ENCODE measurements at regions not wholly inside any gene's neighbourhood (a gene's known extent, or its start where the extent isn't known, plus 50 kb on each side); places are given as distances from the start of the nearest gene placed in this dataset.

DNA sequence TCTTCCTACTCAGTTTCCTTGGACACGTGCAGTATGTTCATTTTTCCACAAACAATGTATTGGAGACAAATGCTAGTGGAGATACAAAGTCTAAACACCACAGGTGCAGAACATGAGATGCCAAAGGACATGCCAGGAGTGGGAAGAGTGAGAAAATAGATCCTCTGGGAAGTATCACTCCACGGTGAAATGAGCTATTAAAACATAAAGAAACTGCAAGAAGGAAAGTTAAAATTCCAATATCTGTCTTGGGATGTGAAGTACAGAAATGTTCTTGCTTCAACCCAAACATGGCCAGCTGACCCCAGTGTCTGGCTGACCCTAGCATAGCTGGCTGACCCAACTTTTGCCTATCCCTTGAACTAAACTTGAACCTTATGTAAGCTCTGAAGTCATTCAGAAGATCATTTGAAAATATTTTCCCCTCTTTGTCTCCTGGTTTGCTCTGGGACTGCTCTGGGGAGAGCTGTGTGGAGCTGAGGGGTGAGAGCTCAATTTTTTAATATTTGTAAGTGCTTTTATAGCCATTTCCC, 59.5 kb downstream of the FZD1 start:
- no peak for DNase-seq (ENCODE audit: low read depth, low spot score)

DNA sequence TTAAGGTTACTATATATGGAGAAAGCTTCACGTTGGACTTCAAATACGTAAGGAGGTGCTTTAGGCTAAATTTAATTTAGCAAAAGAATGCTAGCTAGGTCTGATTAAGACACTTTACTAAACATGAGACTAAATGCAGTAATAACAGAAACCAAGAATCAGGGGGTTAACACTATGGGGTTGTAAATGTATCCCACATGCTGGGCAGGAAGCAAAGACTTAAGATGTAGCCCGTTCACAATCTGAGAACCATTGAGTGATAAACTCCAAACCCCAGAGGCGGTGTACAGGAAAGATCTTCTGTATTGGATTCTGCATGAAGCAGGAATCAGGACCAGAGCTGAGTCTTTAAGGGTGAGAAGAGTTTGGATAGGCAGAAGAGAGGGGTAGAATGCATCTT, 60.4 kb downstream of the FZD1 start:
- POLR2A ChIA-PET = no interaction called here
- no peak overlapping the region for H3K4me3 ChIP-seq (ENCODE audit: low read depth, low read length)
- DNase-seq (ENCODE audit: low read depth, low spot score) = no peak
- TF ChIP-seq, protein P1, sequence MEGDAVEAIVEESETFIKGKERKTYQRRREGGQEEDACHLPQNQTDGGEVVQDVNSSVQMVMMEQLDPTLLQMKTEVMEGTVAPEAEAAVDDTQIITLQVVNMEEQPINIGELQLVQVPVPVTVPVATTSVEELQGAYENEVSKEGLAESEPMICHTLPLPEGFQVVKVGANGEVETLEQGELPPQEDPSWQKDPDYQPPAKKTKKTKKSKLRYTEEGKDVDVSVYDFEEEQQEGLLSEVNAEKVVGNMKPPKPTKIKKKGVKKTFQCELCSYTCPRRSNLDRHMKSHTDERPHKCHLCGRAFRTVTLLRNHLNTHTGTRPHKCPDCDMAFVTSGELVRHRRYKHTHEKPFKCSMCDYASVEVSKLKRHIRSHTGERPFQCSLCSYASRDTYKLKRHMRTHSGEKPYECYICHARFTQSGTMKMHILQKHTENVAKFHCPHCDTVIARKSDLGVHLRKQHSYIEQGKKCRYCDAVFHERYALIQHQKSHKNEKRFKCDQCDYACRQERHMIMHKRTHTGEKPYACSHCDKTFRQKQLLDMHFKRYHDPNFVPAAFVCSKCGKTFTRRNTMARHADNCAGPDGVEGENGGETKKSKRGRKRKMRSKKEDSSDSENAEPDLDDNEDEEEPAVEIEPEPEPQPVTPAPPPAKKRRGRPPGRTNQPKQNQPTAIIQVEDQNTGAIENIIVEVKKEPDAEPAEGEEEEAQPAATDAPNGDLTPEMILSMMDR (IDR thresholded peaks at IDR 0.05; ENCODE audit: insufficient read depth, low read length, missing control alignments) = no peak
- CTCF ChIA-PET = interaction anchor here (1.0 kb wide), 1 partner anchor 12 kb away, joined by 3 read pairs; no protein-coding TSS in a partner anchor

More for the DNA sequence above, 59.5 kb downstream of the FZD1 start:
- TF ChIP-seq, protein P1 (IDR thresholded peaks at IDR 0.05; ENCODE audit: insufficient read depth, low read length, missing control alignments) = no peak
- H3K4me3 ChIP-seq (ENCODE audit: low read depth, low read length) = no peak overlapping the region
- CTCF ChIA-PET = no interaction called here
- POLR2A ChIA-PET = no interaction called here

DNA sequence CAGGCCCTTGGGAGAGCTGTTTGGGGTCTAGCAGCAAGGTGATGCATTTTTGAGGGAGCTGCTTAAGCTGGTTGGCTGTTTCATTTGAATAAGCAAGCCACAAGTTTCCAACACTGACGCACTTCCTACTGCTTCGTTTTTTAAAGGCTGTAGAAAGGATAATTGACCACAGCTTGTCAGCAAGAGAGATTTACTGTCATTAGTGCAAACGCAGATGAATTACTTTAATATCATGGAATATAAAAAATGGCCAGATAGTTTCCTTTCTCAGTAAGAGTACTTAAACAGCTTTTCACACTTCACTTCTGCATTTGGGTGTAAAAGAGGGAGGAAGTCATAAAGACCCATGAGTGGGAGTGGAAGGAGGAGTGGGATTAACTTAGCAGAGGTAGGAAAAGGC, 61.5 kb downstream of the FZD1 start:
- TF ChIP-seq, protein P1 (IDR thresholded peaks at IDR 0.05; ENCODE audit: insufficient read depth, low read length, missing control alignments) = no peak
- DNase-seq (ENCODE audit: low read depth, low spot score) = no peak
- H3K4me3 ChIP-seq (ENCODE audit: low read depth, low read length) = no peak overlapping the region
- ChIA-PET POLR2A (no interaction called here), CTCF (no interaction called here)

DNA sequence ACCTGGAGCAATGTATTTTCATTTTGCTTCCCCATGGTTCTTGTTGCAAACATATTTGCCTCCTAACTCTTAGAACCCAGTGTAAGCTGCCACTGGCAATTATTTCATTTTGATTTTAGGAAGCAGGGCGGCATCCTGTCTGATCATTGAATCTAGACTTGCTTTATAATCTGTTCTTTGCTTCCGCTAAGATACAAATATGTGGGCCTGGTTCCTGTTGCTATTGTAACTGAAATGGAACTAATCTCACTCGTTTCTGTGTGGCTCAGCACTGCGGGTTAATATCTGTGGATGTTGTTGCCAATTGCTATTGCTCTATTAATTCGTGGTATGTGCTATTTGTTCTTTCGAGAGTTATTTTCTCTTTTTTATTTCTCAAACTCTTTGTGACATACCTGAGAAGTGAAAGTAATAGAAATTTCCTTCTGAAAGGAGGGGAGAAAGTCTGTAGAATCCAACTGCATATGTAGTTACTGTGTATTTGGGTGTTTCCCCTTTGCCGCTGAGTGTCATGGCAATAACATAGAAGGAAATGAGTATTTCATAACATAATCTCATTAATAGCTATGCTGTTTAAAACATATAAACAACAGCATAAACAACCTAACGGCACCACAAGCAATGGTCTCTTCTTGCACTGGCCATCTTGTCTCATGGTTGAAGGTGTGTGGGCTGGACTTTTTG, 62.4 kb downstream of the FZD1 start:
- ChIA-PET CTCF (no interaction called here), POLR2A (no interaction called here)
- no peak overlapping the region for H3K4me3 ChIP-seq (ENCODE audit: low read depth, low read length)
- no peak for DNase-seq (ENCODE audit: low read depth, low spot score)
- TF ChIP-seq, protein P1 (IDR thresholded peaks at IDR 0.05; ENCODE audit: insufficient read depth, low read length, missing control alignments) = no peak

DNA sequence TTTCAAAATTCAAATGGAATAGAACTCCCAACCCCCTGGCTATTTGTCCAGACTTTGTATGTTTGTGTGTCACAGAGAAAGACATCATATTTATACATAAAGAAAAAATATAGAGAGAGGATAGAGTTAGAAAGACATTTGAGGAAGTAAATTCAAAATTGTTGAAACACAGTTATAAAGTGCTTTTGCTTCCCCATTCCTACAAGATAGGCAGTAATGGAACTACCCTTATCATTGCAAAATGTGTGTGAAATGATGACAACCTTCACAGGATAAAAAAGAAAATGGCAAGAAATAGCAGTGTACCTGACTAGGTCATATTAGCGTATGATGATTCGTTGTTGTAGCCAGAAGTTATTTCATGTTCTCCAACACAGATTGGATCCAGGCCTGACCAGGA, 63.1 kb downstream of the FZD1 start:
- TF ChIP-seq, protein P1 (IDR thresholded peaks at IDR 0.05; ENCODE audit: insufficient read depth, low read length, missing control alignments) = no peak
- H3K4me3 ChIP-seq (ENCODE audit: low read depth, low read length) = no peak overlapping the region
- ChIA-PET POLR2A (no interaction called here), CTCF (no interaction called here)
- DNase-seq (ENCODE audit: low read depth, low spot score) = no peak

DNA sequence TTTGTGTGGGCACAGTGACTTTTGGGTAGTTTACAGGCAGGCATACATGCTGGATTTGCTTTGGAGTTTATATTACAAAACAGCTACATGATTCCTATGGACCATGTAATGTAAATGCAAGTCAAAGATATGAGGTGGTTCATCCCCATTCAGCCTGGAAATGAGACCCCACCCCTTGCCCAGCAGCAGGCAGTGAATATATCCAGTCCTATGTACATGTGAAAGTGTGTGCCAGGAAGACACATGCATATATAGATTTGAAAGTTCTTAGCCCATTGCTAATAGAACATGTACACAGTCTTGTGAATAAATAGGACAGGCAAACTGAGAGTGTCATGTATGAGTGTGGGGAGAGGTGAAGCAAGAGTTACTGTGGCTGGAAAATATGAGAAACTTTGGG, 65.3 kb downstream of the FZD1 start:
- no peak overlapping the region for H3K4me3 ChIP-seq (ENCODE audit: low read depth, low read length)

More for the DNA sequence above, 65.3 kb downstream of the FZD1 start:
- ChIA-PET POLR2A (no interaction called here), CTCF (no interaction called here)
- DNase-seq (ENCODE audit: low read depth, low spot score) = no peak
- TF ChIP-seq, protein P1 (IDR thresholded peaks at IDR 0.05; ENCODE audit: insufficient read depth, low read length, missing control alignments) = no peak

Measured in AG04449 (cell line).